NCI-H345 treated with DMSO at 0.1 percent for 48 hours (cell line): ENCODE measurements at regions not wholly inside any gene's neighbourhood (a gene's known extent, or its start where the extent isn't known, plus 50 kb on each side); places are given as distances from the start of the nearest gene placed in this dataset.

Experiments
- DNase-seq: peaks from one replicate; lab custom pipeline; 2025; ENCODE audit not compliant: unreplicated experiment; lab: John Stamatoyannopoulos, UW

DNA sequence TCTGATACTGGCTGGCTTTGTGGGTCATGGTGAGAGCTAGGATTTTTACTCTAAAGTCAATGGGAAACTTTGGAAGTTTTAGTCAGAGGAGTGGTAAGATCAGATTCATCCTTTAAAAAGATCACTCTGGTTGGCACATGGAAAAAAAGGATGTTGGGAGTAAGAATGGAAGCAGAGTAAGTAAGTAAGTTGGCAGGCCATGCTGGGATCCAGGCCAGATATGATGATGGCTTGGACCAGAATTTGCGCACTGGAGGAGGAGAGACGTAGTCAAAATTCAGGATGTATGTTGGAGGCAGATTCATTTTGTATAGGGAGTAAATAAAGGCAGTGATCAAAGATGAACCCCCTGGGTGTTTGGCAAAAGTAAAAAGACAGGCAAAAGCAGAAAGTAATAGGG is 283.3 kb upstream of the THSD7B start:
- DNase-seq, result no peak

DNA sequence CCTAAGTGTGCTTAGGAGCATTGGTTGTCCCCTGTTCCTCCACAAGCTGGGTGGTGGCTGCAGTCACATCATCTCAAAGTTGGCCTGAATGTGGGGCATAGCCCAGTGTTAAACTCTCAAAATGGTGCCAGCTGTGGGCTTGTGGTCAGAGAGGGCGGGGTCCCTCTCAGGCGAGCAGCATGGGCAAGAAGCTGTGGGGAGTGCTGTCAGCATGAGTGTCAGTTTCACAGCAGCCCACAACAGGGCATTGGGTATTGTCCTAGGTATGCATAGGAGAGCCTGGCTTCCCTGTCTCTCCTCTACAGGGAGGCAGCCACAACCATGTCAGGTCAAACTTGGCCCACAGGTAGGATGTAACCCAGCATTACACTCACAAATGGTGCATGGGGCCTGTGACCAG is 285.6 kb upstream of the THSD7B start:
- no peak for DNase-seq

DNA sequence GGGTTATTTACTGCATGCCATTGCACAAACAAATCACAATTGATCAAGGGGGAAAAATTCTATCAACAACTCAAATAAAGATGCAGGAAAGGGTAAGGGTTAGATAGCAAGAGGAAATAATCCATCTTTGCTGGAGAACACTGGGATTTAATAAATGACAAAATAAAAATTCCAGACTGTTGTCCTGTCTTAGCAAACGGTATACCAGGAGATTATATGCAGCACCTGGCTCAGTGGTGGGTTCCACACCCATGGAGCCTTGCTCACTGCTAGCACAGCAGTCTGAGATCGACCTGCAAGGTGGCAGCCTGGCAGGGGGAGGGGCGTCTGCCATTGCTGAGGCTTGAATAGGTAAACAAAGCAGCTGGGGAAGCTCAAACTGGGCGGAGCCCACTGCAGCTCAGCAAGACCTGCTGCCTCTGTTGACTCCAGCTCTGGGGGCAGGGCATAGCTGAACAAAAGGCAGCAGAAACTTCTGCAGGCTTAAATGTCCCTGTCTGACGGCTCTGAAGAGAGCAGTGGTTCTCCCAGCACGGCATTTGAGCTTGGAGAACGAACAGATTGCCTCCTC is 296.5 kb upstream of the THSD7B start:
- peak; percentile 52 for DNase-seq

DNA sequence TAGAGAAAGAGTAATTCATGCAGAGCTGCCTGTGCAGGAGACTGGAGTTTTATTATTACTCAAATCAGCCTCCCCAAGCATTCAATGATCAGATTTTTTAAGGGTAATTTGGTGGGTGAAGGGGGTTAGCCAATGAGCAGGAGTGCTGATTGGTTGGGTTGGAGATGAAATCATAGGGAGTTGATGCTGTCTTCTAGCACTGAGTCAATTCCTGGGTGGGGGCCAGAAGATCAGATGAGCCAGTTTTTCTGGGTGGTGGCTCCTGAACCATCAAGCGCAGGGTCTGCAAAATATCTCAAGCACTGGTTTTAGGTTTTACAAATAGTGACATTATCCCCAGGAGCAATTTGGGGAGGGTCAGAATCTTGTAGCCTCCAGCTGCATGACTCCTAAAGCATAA is 312.8 kb upstream of the THSD7B start:
- DNase-seq, result no peak

DNA sequence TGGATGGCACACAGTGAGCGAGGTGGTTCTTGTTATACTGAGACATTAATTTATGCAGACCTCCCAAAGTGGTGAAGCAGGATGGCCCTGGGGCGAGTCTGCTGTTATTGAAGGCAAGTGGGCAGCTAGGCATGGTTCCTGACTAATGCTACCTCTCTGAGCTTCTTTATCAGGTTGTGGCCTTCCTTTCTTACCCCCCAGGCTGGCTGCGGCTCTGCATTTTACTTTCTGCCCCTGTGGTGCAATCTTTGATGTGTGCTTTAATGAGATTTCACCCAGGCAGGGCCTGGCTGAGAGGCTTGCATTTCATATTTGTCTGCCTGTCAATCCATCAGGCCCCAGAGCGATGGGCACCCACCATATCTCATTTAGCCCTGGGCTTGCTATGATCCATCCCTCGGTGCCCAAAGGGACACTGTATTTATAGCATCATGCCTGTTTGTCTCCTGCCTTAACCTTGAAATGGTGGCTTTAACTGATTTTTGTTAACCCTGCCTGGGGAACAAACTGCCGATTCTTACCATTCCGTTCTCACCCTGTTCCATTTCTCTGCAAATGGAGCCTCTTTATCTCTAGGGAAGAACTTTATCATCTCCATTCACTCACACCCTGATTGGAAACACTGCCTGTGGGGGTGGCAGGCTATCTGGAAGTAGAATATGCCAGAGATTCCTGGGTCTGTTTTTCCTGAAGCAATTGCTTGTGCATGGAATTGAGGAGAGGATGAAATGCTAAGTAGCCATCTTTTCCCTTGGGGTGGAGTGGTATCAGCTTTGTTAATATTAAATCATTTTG is 316.2 kb upstream of the THSD7B start:
- DNase-seq, result no peak

DNA sequence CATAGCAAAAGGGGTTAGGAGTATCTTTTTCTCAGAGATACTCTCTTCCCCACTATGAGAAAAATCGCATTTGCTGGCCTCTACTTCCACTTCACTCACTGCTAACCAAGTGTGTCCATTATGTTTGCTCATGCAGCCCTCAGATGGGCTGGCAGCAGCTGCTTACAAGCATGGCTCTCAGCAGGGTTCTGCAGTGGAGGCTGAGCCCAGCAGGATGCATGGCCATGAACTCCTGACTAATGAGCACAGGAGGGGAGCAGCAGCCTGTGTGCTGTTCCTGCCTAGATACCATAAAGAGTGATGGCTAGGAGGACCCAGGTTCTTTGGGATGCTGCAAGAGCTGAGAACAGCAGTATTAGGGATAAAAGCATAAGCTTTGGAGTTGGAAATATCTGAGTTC is 316.9 kb upstream of the THSD7B start:
- peak; percentile 93 for DNase-seq

DNA sequence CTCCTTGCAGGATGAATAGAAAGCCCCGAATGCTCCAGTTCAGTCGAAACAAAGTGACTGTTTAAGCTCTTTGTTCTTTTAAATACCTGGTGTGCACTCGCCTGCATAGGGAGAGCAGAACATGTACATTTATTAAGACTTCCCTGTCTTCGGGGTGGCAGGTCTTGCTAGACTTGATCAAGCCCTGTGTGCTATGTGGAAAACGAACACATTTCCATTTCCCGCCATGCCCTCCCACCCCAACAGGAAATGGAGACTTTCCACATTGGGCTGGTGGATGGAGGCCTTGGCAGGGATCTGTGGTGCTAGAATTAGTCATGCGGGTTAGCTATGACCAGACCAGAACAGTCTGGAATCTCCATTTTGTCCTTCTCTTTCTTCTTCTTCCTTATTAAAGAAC is 321.0 kb upstream of the THSD7B start:
- DNase-seq, result no peak

DNA sequence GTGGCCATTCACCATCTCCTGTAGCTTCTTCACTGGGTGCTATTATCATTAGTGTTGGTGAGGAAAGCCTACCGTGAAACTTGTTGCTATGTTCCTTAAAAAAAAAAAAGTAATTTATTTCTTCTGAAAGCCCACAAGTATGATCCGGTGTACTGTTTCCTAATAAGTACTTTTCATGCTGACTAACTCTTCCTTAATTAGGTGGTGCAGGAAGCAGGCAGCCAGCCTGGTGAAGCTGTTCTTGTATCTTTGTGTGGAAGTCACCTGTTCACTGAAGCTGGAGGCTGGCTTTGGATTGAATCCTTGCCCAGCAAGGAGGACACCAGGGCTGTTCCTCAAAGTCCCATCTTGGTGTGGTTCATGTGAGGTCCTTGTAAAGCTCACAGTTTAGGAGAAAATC is 321.7 kb upstream of the THSD7B start:
- DNase-seq, result no peak

DNA sequence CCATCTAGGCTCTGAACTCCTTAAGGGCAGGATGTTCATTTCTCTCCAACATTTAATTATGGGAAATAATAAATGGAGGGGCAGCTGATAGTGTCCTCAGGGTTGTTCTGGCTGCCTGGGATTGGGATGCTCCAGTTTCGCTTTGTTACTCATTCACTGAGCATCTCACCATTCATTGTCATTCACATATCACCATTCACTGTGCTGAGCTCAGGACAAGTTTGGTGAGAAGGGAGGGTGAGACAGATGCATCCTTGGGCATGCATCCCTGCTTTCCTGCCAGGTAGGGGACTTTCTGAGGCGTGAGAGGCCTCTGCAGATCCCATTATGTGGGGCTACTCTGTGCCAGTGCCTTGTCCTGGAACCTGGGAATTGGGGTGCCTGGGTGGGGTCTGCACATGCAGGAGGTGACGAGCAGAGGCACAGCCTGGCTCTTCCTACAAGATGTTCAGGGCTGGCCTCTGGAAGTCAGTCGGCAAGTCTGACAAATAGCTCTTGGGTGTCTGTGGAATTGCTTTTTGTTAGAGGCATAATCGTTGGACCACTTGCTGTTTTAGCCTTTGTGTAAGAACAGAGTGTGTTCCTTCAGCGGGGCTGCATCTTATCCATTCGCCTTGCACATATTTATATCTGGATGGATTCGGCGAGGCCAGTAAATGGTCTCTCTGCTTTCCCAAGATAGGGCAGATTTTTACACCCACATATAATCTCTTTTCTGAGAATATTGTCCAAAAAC is 323.2 kb upstream of the THSD7B start:
- no peak for DNase-seq

DNA sequence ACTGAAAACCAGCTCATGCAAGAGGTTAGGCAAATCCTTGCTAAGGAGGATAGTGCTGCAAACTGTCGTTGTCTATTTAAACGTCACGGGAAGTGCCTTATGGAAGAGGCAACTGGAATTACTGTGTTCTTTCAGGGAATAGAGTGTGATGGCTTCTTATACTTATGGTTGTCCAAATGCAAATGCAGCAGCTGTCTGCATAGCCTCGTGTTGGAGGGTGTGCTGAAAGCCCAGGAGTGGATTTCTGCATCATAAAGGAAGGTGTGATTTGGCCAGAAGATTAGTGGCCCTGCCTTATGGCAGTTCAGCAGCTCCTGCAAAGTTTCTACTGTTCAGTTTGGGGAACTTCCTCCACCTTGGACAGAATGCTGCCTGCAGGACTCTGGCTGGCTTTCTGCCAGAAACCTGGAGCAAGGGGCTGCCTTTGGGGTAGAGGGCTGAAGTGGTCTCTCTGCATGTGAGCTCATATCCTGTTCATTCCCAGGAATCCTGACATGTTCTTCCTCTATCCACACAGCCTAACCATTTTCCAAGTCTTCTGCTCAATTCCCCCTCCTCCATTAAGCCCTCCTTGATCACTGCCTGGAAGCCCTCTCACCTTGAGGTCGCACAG is 321.2 kb upstream of the CXCR4 start:
- DNase-seq, result no peak

DNA sequence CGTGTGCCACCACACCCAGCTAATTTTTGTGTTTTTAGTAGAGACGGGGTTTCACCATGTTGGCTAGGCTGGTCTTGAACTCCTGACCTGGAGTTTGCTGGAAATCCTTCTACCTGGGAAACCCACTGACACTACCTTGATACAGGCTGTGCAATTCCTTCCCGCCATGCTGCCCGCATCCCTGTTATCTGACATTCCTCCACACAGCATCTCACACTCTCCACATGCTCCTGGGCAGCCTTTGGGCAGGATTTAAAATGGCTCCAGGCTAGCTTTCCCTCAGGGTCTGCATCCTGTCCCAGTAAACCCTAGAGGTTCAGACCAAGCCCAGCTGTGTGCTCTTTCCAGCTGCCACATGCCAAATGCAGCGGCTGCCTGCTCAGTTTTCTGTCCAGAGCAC is 319.5 kb upstream of the CXCR4 start:
- DNase-seq, result no peak

DNA sequence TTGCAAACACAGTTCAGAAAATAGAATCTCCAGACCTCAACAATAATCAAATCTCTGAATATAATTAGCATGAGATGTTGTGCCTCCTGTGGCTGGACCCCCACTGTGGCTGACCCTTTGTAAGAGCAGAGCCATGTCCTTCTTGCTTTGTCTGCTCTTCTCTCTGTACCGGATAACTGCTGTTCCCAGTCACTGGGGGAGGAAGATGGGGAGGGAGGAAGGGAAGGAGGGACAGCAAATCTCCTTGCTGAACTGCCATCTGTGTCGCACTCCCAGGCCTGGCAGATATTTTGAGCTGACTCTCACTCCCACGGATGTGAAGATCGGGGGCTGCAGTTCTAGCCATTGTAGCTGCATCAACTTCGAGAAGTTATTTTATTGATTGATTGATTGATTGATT is 319.0 kb upstream of the CXCR4 start:
- no peak for DNase-seq

DNA sequence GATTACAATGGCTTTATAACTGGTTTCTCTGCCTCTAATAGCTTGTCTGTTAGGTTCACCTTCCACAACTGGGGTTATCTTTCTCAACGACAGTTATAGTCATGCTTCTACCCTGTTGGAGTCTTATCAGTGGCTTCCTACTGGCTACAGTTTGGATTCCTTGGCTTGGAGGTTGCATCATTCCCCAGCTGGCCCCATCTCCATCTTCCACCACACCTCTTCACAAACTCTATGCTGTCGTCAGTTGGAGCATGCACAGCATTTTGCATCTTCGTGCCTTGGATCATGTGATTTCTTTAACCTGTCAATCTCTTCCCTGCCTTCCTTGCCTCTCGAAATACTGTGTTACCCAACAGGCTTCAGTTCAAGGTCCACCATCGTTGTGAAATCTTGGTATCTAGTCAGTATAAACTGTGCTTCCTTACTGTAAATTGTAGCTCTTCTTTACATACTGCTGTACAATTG is 316.3 kb upstream of the CXCR4 start:
- no peak for DNase-seq

DNA sequence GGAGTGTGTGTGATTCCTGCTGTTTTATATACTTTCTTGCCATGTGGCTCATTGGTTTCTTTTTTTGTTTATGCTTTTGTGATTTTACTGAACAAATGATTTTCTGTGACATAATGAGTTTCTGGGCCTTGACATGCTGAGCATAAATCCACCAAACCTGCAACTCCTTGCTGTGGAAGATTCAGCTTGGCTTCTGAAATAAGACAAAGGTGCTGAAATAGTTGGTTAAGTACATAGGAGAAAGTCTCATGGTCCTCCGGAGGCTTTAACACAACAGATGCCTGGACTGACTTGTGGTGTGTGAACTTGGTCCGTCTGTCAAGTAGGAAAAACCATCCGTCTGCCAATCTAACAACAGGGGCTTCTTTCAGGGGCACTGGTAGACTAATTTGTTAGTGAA is 315.3 kb upstream of the CXCR4 start:
- DNase-seq, result no peak

DNA sequence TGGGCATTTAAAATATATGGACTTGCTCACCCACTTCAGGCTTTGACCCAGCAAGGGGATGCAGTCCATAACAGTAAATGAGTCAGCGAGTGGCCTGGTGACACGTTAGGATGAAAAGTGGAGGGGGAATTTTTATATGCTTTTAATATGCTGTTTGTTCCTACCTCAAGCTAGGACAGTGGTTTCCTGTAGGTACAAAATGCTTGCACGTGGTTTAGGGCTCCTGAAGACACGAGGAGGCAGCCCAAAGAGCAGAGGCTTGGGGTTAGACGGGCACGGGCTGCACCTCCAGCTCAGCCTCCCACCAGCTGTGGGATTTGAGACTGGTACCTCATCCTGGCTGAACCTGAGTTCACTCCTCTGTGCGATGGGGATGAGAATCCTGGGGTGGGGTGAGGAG is 306.2 kb upstream of the CXCR4 start:
- no peak for DNase-seq

DNA sequence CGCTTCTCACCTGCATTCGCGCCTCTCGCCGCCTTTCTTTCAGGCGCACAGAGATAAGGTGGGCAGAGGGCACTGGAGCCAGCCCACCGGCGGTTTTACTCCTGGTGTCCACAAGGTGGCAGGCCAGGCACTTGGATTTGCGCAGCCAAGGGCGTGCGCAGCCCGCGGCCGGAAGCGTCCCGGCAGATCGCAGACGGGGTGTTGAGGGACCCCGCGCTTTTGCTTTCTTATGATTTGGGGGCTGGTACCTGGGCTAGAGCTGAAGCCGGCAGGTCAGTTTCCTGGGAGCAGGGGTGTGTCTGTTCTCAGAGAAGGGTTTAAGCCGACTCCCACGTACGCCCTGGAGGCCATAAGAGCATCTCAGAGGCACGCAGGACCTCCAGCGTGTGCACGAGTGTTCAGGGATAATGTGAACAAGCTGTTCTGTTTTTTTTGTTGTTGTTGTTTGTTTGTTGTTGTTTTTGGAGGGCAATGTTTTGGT is 305.6 kb upstream of the CXCR4 start:
- DNase-seq, result peak; percentile 80

DNA sequence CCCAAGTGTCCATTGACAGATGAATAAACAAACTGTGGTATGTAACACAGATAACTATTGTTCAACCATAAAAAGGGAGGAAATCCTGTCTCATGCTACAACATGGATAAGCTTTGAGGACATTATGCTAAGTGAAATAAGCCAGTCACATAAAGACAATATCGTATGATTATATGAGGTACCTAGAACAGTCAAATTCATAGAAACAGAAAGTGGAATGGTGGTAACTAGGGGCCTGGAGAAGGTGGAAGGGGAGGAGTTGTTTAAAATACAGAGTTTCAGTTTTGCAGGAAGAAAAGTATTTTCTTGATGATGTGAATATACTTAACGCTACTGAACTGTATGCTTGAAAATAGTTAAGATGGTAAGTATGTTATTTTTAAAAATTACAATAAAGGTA is 304.6 kb upstream of the CXCR4 start:
- DNase-seq, result peak; percentile 29

DNA sequence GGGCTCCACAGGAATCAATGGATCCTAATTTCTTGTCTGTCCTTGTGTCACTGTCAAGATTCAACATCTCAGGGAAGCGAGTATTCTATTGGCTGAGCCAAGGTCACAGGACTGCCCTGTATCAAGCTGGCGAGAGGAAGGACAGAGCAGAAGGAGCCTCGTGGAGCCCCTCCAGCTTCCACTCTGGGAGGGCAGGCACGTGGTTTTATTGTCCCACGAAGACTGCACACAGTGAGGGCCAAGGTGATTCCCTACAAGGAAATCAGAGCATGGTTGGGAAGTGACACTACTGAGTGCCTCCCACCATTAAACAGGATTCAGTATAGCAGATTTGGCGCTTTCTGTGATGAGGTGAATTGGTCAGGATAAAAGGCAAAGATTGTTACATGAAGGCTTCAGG is 302.4 kb upstream of the CXCR4 start:
- no peak for DNase-seq

DNA sequence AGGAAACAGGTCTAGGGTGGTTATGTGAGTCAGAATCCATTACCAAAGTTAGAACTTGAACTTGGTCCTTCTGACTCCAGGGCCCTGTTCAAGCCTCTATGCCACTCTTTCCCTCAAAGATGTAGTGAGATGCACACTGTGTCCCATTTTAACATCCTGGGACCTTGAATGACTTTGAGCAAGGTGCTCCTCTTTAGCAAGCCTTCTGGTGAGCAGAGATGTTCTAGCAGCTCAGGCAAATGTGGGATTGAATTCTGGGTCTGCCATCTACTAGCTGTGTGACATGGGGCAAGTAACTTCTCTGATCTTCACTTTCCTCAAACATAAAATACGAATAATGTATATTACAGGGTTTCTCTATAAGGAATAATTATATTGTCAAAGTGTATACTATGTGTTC is 294.0 kb upstream of the CXCR4 start:
- no peak for DNase-seq

DNA sequence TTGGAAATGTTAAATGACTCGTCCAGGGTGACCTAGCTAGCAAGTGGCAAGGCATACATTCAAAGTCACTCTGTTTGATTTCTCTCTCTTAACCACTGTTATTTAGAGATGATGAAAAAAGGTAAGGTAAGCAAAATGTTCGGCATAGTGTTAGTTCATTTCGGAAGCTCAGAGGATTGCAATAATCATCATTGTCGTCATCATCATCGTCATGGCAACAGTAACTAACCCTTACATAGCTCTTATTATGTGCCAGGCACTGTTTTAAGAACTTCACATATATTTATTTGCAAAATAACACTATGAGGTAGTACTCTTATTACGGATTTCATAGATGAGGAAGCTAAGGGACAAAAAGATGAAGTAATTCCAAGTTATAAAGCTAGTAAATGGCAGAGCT is 292.7 kb upstream of the CXCR4 start:
- DNase-seq, result no peak

DNA sequence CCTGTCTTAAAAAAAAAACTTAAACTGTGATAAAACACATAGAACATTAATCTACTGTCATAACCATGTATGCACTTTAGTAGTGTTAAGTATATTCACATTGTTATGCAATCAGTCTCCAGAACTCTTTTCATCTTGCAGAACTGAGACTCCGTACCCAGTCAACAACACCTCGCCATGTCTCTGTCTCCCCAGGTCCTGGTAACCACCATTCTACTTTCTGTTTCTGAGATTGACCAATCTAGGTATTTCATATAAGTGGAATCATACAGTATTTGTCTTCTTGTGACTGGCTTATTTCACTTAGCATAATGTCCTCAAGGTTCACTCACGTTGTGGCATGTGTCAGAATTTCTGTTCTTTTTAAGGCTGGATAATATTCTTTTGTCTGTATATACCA is 290.8 kb upstream of the CXCR4 start:
- no peak for DNase-seq

DNA sequence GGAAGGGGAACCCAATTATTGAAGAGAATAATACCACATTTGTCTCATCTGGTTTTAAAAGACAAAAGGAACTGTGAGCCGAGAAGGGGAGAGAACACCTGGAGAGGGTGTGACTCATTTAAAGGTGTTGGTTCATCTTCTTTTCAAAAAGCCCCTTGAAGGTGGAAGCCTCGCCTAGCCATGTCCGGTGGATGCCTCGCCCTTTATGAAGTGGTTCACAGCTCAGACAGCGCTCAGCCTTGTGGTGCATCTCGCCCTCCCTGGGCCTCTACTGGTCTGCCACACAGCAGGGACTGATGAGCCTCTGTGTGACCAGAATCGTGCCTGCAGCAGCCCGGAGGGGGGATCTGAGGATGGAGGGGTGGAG is 290.0 kb upstream of the CXCR4 start:
- DNase-seq, result no peak
